OCI-M2 (cell line): ENCODE measurements at regions not wholly inside any gene's neighbourhood (a gene's known extent, or its start where the extent isn't known, plus 50 kb on each side); places are given as distances from the start of the nearest gene placed in this dataset.
"Not testable (repeated sequence)": the region's sequence is repeated elsewhere in the genome, so short reads cannot be mapped to it uniquely, and the experiment has no call there.

Source experiments
- DNase-seq: peaks from one replicate; lab custom pipeline; 2025; ENCODE audit not compliant: unreplicated experiment; lab: John Stamatoyannopoulos, UW

- no peak for DNase-seq
Observed at GRCh38 chr14:84421621-84422020, 1108.3 kb upstream of the FLRT2 start.

GRCh38 chr14:84425968-84426367 is 1104.0 kb upstream of the FLRT2 start:
- DNase-seq, result no peak

GRCh38 chr14:84432676-84433075 is 1097.3 kb upstream of the FLRT2 start:
- DNase-seq, result no peak

- DNase-seq, result no peak
Observed at GRCh38 chr14:84433961-84434360, 1096.0 kb upstream of the FLRT2 start.

- no peak for DNase-seq
Observed at GRCh38 chr14:84435820-84436324, 1094.1 kb upstream of the FLRT2 start.

GRCh38 chr14:84436528-84436927 is 1093.4 kb upstream of the FLRT2 start:
- no peak for DNase-seq

GRCh38 chr14:84442521-84442920 is 1087.4 kb upstream of the FLRT2 start:
- no peak for DNase-seq

GRCh38 chr14:84445486-84445885 is 1084.5 kb upstream of the FLRT2 start:
- DNase-seq, result no peak

GRCh38 chr14:84446250-84446649 is 1083.7 kb upstream of the FLRT2 start:
- no peak for DNase-seq

- DNase-seq, result peak; percentile 90
Observed at GRCh38 chr14:84453307-84453950, 1076.5 kb upstream of the FLRT2 start.

GRCh38 chr14:84454114-84454513 is 1075.8 kb upstream of the FLRT2 start:
- no peak for DNase-seq

- DNase-seq, result no peak
Observed at GRCh38 chr14:84456946-84457345, 1073.0 kb upstream of the FLRT2 start.

- no peak for DNase-seq
Observed at GRCh38 chr14:84458881-84459280, 1071.1 kb upstream of the FLRT2 start.

GRCh38 chr14:84465880-84466279 is 1064.1 kb upstream of the FLRT2 start:
- no peak for DNase-seq

- no peak for DNase-seq
Observed at GRCh38 chr14:84468153-84468552, 1061.8 kb upstream of the FLRT2 start.

- DNase-seq, result no peak
Observed at GRCh38 chr14:84477996-84478395, 1051.9 kb upstream of the FLRT2 start.

- DNase-seq, result no peak
Observed at GRCh38 chr14:84482256-84483071, 1047.5 kb upstream of the FLRT2 start.

- DNase-seq, result no peak
Observed at GRCh38 chr14:84483072-84483420, 1046.9 kb upstream of the FLRT2 start.

- DNase-seq, result not testable (repeated sequence)
Observed at GRCh38 chr14:84484243-84484642, 1045.7 kb upstream of the FLRT2 start.

- DNase-seq, result no peak
Observed at GRCh38 chr14:84485036-84485435, 1044.9 kb upstream of the FLRT2 start.

- no peak for DNase-seq
Observed at GRCh38 chr14:84490081-84490480, 1039.9 kb upstream of the FLRT2 start.

GRCh38 chr14:84492685-84493084 is 1037.3 kb upstream of the FLRT2 start:
- no peak for DNase-seq
